ENCODE measurements at regions not wholly inside any gene's neighbourhood (a gene's known extent, or its start where the extent isn't known, plus 50 kb on each side); places are given as distances from the start of the nearest gene placed in this dataset.
A peak's percentile ranks its signal among the peaks of the same experiment; 100 is the strongest.

DNA sequence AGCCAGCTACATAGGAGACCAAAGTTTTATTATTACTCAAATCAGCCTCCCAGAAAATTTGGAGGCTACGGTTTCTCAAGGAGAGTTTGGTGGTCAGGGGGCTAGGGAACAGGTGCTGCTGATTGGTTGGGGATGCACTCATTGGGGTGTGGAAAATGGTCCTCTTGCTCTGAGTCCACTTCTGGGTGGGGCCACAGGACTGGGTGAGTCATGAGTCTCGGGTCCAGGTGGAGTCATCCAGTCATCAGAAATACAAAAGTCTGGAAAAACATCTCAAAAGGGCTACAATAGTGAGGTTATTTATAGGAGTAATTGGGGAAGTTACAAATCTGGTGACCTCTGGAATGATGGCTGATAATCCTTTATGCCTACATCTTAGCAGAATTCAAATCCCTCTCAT lies 54.3 kb upstream of the SLC22A16 start:
- no peak overlapping the region for H3K4me3 ChIP-seq
- intact Hi-C loops (cut with micrococcal nuclease) (no loop called here), in situ Hi-C loops (cut with MboI) (no loop called here)
- H3K9ac ChIP-seq (ENCODE audit: insufficient read depth in 1 of 2, low read depth in 2 of 2, low read length in 2 of 2) = no peak overlapping the region
- H3K4me2 ChIP-seq (ENCODE audit: insufficient read depth, low read length) = no peak overlapping the region
- no peak for ATAC-seq
- ChIA-PET POLR2A (no interaction called here), CTCF (ENCODE audit: low intra/inter-chr PET ratio) (no interaction called here)
- H4K20me1 ChIP-seq (replicated peaks; ENCODE audit: control insufficient read depth, insufficient read depth, low read length) = no peaks in the 10 kb centered on the region
- BruUV-seq (replicated peaks) = no TSS peak
- DNase-seq (ENCODE audit: extremely low read depth in 1 of 4, low spot score in 3 of 4) = no peak
- peaks cover 2 to 9% of the 10 kb centered on the region in 2 experiments; a peak in 3 of 5 replicates for H3K27me3 ChIP-seq (ENCODE audit: control insufficient read depth in 2 of 2, insufficient read depth in 2 of 2, low read length in 2 of 2)
- H3K36me3 ChIP-seq (ENCODE audit: control insufficient read depth, insufficient read depth, low read length) = no peaks in the 10 kb centered on the region
- no peaks in the 10 kb centered on the region for H3K79me2 ChIP-seq (ENCODE audit: control insufficient read depth, insufficient read depth, low read length)
- WGBS (ENCODE audit: insufficient coverage, low coverage, missing lambda C conversion rate) = 5% methylated on average over 2 of the region's 2 CpGs
- no peak overlapping the region for H2AFZ ChIP-seq (ENCODE audit: low read depth, low read length)
- no peaks in the 10 kb centered on the region for H3K9me1 ChIP-seq (ENCODE audit: control insufficient read depth, insufficient read depth, low read length)
- TF ChIP-seq MAFF (IDR thresholded peaks at IDR 0.05; ENCODE audit: low read length) (no peak), JUND (IDR thresholded peaks at IDR 0.05; ENCODE audit: borderline replicate concordance, low read depth, low read length) (peak; percentile 32; the same call in 1 of the 2 replicates), JUND (tag; IDR thresholded peaks at IDR 0.05; ENCODE audit: borderline replicate concordance, low read depth, low read length) (no peak), FOSL1 (tag; conservative IDR thresholded peaks at IDR 0.05) (peak; percentile 68)
- TF ChIP-seq, protein P1, sequence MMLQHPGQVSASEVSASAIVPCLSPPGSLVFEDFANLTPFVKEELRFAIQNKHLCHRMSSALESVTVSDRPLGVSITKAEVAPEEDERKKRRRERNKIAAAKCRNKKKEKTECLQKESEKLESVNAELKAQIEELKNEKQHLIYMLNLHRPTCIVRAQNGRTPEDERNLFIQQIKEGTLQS (IDR thresholded peaks at IDR 0.05) = peak; percentile 39; the same call in 1 of the 2 replicates
- TF ChIP-seq, protein P1 (CRISPR knock-in tag; conservative IDR thresholded peaks at IDR 0.05) = no peak
- no peaks in the 10 kb centered on the region; a peak in 1 of 5 replicates for H3K4me1 ChIP-seq (replicated peaks in 1 of 2; ENCODE audit: control insufficient read depth in 2 of 2, insufficient read depth in 2 of 2, low read length in 2 of 2)
- no peaks in the 10 kb centered on the region for H3K9me3 ChIP-seq (replicated peaks; ENCODE audit: control insufficient read depth, insufficient read depth, low read depth, low read length)
- no peak overlapping the region for H3K27ac ChIP-seq (ENCODE audit: extremely low read depth, low read depth, low read length)
- no peak for FAIRE-seq

Measured in K562 (cell line).